Esophagus (tissue), 2 donors: ENCODE measurements at regions not wholly inside any gene's neighbourhood (a gene's known extent, or its start where the extent isn't known, plus 50 kb on each side); places are given as distances from the start of the nearest gene placed in this dataset.
A peak's percentile ranks its signal among the peaks of the same experiment; 100 is the strongest.

Source experiments
- H3K27ac ChIP-seq, 2 donors: one replicate each; pipeline ENCODE4 v1.5.1; 2013; ENCODE audit warnings: low read depth in 2 of 2, mild to moderate bottlenecking in 2 of 2, inconsistent platforms in 1 of 2, low read length in 1 of 2, moderate library complexity in 1 of 2
- H3K27me3 ChIP-seq, 2 donors: one replicate each; pipeline ENCODE4 v1.6.1; 2013; ENCODE audit warnings: low read length in 2 of 2, control low read depth in 1 of 2, mild to moderate bottlenecking in 1 of 2; ENCODE audit not compliant: insufficient read depth in 2 of 2, control insufficient read depth in 1 of 2
- H3K36me3 ChIP-seq, 2 donors: one replicate each; pipeline ENCODE4 v1.6.1; 2013; ENCODE audit warnings: low read length in 1 of 2; ENCODE audit not compliant: control insufficient read depth in 2 of 2, insufficient read depth in 2 of 2
- H3K4me1 ChIP-seq, 2 donors: one replicate each; pipeline ENCODE4 v1.6.1; 2013; ENCODE audit warnings: low read length in 1 of 2; ENCODE audit not compliant: control insufficient read depth in 2 of 2, insufficient read depth in 2 of 2
- H3K4me3 ChIP-seq, 2 donors: one replicate each; pipeline ENCODE4 v1.5.1; 2013; ENCODE audit warnings: low read length in 2 of 2, mild to moderate bottlenecking in 2 of 2, low read depth in 1 of 2, moderate library complexity in 1 of 2
- H3K9me3 ChIP-seq, 2 donors: one replicate each; pipeline ENCODE4 v1.6.1; 2013; ENCODE audit warnings: mild to moderate bottlenecking in 2 of 2, low read depth in 1 of 2, low read length in 1 of 2, moderate library complexity in 1 of 2; ENCODE audit not compliant: control insufficient read depth in 2 of 2, insufficient read depth in 1 of 2
- WGBS, 2 donors: extraction: QIAGEN DNeasy Blood & Tissue Kit; methylation state at CpG; one replicate each; pipeline ENCODE4 v1.1.7; 2013; 5-methylcytosine and 5-hydroxymethylcytosine counted together
- donor health status: healthy with polysubstance abuse.
- donor health status: Bipolar disorder and iron deficiency.

GRCh38 chr10:11682851-11683250 lies 59.3 kb upstream of the ECHDC3 start:
- H3K9me3 ChIP-seq: no peaks in the 10 kb centered on the region
- H3K36me3 ChIP-seq: no peaks in the 10 kb centered on the region
- WGBS, 2 donors: 79 to 80% methylated on average over 14 of the region's 14 CpGs
- no peak overlapping the region for H3K4me3 ChIP-seq
- peaks cover 2 to 17% of the 10 kb centered on the region in 2 donors for H3K4me1 ChIP-seq
- no peaks in the 10 kb centered on the region for H3K27me3 ChIP-seq
- H3K27ac ChIP-seq: no peak overlapping the region

GRCh38 chr10:11682267-11682683 lies 59.9 kb upstream of the ECHDC3 start:
- Histone ChIP-seq H3K27ac (no peak overlapping the region), H3K27me3 (no peaks in the 10 kb centered on the region), H3K4me1 (peaks cover 2 to 17% of the 10 kb centered on the region in 2 donors), H3K4me3 (no peak overlapping the region), H3K36me3 (no peaks in the 10 kb centered on the region), H3K9me3 (peaks cover 0 to 2% of the 10 kb centered on the region in 2 donors)
- 66 to 89% methylated on average over 4 to 6 of the region's 6 CpGs for WGBS, 2 donors

GRCh38 chr10:11680496-11680895 lies 61.7 kb upstream of the ECHDC3 start:
- H3K36me3 ChIP-seq: no peaks in the 10 kb centered on the region
- WGBS, 2 donors: 81 to 83% methylated on average over 6 of the region's 6 CpGs
- peaks cover 0 to 2% of the 10 kb centered on the region in 2 donors for H3K9me3 ChIP-seq
- H3K4me1 ChIP-seq: peaks cover 0 to 12% of the 10 kb centered on the region in 2 donors
- no peak overlapping the region for H3K27ac ChIP-seq
- H3K4me3 ChIP-seq: no peak overlapping the region
- no peaks in the 10 kb centered on the region for H3K27me3 ChIP-seq

- H3K36me3 ChIP-seq: no peaks in the 10 kb centered on the region
- H3K4me1 ChIP-seq: peaks cover 0 to 12% of the 10 kb centered on the region in 2 donors
- H3K9me3 ChIP-seq: peaks cover 0 to 2% of the 10 kb centered on the region in 2 donors
- H3K27ac ChIP-seq: no peak overlapping the region
- 58 to 61% methylated on average over 3 of the region's 3 CpGs for WGBS, 2 donors
- no peaks in the 10 kb centered on the region for H3K27me3 ChIP-seq
- no peak overlapping the region for H3K4me3 ChIP-seq
Observed at GRCh38 chr10:11679946-11680345, 62.2 kb upstream of the ECHDC3 start.

- H3K27ac ChIP-seq: peak overlapping the region in 1 of 2 donors; percentile 16
- no peaks in the 10 kb centered on the region for H3K36me3 ChIP-seq
- H3K9me3 ChIP-seq: peaks cover 0 to 2% of the 10 kb centered on the region in 2 donors
- no peak overlapping the region for H3K4me3 ChIP-seq
- 75 to 77% methylated on average over 17 of the region's 17 CpGs for WGBS, 2 donors
- peaks cover under 1 to 2% of the 10 kb centered on the region in 2 donors for H3K4me1 ChIP-seq
- no peaks in the 10 kb centered on the region for H3K27me3 ChIP-seq
Observed at GRCh38 chr10:11678074-11678793, 63.9 kb upstream of the ECHDC3 start.

- WGBS, 2 donors: 87 to 92% methylated on average over 12 of the region's 12 CpGs
- no peak overlapping the region for H3K4me3 ChIP-seq
- H3K36me3 ChIP-seq: no peaks in the 10 kb centered on the region
- peaks cover 0 to 2% of the 10 kb centered on the region in 2 donors for H3K9me3 ChIP-seq
- no peak overlapping the region for H3K27ac ChIP-seq
- peaks cover 0 to 2% of the 10 kb centered on the region in 2 donors for H3K4me1 ChIP-seq
- no peaks in the 10 kb centered on the region for H3K27me3 ChIP-seq
Observed at GRCh38 chr10:11677480-11677879, 64.7 kb upstream of the ECHDC3 start.

- WGBS, 2 donors: 48 to 69% methylated on average over 12 of the region's 12 CpGs
- Histone ChIP-seq H3K4me3 (no peak overlapping the region), H3K27ac (peak overlapping the region in 1 of 2 donors; percentile 60), H3K9me3 (peaks cover 0 to 2% of the 10 kb centered on the region in 2 donors), H3K4me1 (peaks cover 0 to 2% of the 10 kb centered on the region in 2 donors), H3K36me3 (no peaks in the 10 kb centered on the region), H3K27me3 (no peaks in the 10 kb centered on the region)
Observed at GRCh38 chr10:11673346-11674280, 62.2 kb upstream of the USP6NL start.

- Histone ChIP-seq H3K4me3 (no peak overlapping the region), H3K9me3 (peaks cover 0 to 2% of the 10 kb centered on the region in 2 donors), H3K36me3 (no peaks in the 10 kb centered on the region), H3K27ac (peak overlapping the region in 1 of 2 donors; percentile 60), H3K27me3 (no peaks in the 10 kb centered on the region), H3K4me1 (peaks cover 0 to 2% of the 10 kb centered on the region in 2 donors)
- WGBS, 2 donors: 88 to 94% methylated on average over 9 of the region's 9 CpGs
Observed at GRCh38 chr10:11672836-11673235, 61.4 kb upstream of the USP6NL start.

GRCh38 chr10:11670381-11670780 lies 58.9 kb upstream of the USP6NL start:
- 73 to 77% methylated on average over 10 of the region's 10 CpGs for WGBS, 2 donors
- Histone ChIP-seq H3K9me3 (no peaks in the 10 kb centered on the region), H3K27ac (no peak overlapping the region), H3K27me3 (no peaks in the 10 kb centered on the region), H3K36me3 (no peaks in the 10 kb centered on the region), H3K4me1 (peaks cover 0 to 2% of the 10 kb centered on the region in 2 donors), H3K4me3 (no peak overlapping the region)
